Spleen (tissue), 3 donors: ENCODE measurements at regions not wholly inside any gene's neighbourhood (a gene's known extent, or its start where the extent isn't known, plus 50 kb on each side); places are given as distances from the start of the nearest gene placed in this dataset.

Source experiments
- POLR2A ChIP-seq, 3 donors: fragments of 450-650 bp; IDR thresholded peaks; one replicate each; pipeline ENCODE4 v1.5.1; 2017; ENCODE audit warnings: antibody characterized with exemption in 3 of 3, mild to moderate bottlenecking in 1 of 3
- POLR2AphosphoS5 ChIP-seq, 3 donors: sonication (generic); formaldehyde crosslinking; IDR thresholded peaks; one replicate each; pipeline ENCODE4 v1.5.1; 2017; ENCODE audit warnings: antibody characterized with exemption in 3 of 3

DNA sequence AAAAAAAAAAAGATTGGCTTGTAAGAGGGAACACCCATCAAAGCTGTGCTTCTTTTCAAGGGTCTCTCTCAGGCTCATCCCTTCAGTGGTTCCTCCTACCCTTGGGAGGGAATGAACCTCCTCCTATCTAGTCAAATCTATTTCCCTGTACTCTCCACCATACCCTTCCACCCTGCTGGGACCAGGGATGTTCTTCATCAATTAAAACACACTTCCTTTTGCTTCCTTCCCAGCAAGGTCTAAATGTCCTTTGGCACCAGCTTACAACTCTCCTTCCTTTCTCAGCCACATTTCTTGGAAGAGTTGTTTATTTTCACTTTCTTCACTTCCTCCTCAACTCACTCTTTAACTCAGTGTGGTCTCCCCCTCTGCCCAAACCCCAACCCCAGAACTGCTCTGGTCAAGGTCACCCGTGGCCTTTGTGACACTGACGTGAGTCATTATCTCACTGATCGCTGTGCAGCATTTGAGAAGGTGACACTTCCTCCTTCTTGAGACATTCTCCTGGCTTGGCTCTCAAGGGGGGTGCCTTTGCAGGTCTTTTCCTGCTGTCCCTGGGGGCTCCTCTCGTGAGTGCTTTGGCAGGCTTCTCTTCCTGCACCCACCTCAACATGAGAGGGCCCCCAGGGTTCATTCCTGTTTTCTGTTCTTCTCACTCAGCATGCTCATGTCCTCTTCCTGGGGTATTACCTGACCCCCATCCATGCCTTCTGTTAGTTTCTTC lies 210.5 kb upstream of the TLE3 start:
- TF ChIP-seq POLR2AphosphoS5 (IDR thresholded peaks at IDR 0.05): no peak
- no peak for TF ChIP-seq POLR2A (IDR thresholded peaks at IDR 0.05)
